GM12891 (cell line): ENCODE measurements at regions not wholly inside any gene's neighbourhood (a gene's known extent, or its start where the extent isn't known, plus 50 kb on each side); places are given as distances from the start of the nearest gene placed in this dataset.

Experiments used
- PAX5 ChIP-seq: IDR thresholded peaks from 2 replicates; pipeline ENCODE4 v1.6.1; 2011; ENCODE audit warnings: low read length, moderate library complexity, mild to moderate bottlenecking; ENCODE audit not compliant: insufficient read depth, severe bottlenecking
- POLR2A ChIP-seq: IDR thresholded peaks from 2 replicates; pipeline ENCODE4 v1.6.1; 2011; ENCODE audit warnings: low read depth, low read length, control low read depth
- POLR2AphosphoS5 ChIP-seq: IDR thresholded peaks from 2 replicates; pipeline ENCODE4 v1.6.1; 2011; ENCODE audit warnings: low read depth, low read length, control low read depth

- TF ChIP-seq POLR2AphosphoS5 (no peak), POLR2A (no peak), PAX5 (no peak)
Measured at GRCh38 chr21:28742527-28742926, 250.2 kb downstream of the LTN1 start.
